ENCODE measurements at regions not wholly inside any gene's neighbourhood (a gene's known extent, or its start where the extent isn't known, plus 50 kb on each side); places are given as distances from the start of the nearest gene placed in this dataset.

DNA sequence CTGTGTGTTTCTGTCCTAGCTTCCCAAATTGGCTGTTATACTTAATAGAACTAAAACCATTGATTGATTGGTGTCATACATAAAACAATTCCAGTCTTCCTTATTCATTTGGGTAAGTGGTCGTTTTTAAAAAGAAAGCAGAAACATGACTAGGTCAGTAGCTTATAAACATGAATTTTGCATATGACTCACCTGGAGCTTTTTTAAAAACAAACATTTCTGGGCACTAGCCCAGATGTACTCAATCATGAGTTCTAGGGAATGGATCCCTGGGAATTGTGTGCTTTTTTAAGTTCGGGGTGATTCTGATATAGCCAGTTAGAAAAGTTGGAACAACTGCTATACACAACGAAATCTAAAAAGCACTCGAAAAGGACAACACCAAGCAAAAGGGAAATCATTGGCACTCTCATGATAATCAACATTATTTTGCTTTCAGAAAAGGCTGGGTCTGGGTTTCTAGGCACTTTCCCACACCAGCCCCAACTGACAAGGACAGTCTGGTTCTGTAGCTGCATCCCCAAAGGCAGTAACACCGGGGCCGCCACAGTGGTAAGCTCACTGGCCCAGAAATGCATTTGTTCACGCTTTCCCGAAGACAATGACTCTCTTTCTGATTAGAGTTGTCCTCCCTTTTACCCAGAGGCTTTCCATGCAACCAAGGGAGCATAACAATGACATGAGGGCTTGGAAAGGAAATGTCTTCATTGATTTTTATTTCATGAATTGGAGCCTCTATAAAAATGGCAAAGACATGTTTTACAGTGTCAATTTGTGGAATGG lies 664.9 kb upstream of the WWC1 start:
- TF ChIP-seq, protein P1, sequence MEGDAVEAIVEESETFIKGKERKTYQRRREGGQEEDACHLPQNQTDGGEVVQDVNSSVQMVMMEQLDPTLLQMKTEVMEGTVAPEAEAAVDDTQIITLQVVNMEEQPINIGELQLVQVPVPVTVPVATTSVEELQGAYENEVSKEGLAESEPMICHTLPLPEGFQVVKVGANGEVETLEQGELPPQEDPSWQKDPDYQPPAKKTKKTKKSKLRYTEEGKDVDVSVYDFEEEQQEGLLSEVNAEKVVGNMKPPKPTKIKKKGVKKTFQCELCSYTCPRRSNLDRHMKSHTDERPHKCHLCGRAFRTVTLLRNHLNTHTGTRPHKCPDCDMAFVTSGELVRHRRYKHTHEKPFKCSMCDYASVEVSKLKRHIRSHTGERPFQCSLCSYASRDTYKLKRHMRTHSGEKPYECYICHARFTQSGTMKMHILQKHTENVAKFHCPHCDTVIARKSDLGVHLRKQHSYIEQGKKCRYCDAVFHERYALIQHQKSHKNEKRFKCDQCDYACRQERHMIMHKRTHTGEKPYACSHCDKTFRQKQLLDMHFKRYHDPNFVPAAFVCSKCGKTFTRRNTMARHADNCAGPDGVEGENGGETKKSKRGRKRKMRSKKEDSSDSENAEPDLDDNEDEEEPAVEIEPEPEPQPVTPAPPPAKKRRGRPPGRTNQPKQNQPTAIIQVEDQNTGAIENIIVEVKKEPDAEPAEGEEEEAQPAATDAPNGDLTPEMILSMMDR (conservative IDR thresholded peaks at IDR 0.05; ENCODE audit: low read length), result no peak
- TF ChIP-seq EZH2phosphoT487 (IDR thresholded peaks at IDR 0.05; ENCODE audit: borderline replicate concordance, low read depth, low read length), result no peak
